ENCODE measurements at regions not wholly inside any gene's neighbourhood (a gene's known extent, or its start where the extent isn't known, plus 50 kb on each side); places are given as distances from the start of the nearest gene placed in this dataset.

DNA sequence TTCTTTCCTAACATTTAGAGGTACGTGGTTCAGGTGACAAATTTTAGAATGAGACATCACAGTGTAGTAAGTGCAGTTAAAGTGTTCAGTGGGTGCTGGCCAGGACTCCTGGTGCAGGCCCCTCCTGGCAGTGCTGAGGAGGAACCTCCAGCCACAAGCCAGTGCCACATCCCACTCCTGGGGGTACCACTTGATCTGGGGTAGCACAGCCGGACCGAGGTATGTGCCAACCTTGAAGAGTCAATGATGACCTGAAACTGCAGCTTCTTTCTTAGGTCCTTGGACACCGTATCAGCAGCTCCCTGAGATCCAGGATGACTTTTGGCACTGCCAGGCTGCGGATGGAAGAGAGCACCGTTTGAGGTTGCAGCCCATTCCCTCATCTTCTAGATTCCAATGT is 310.4 kb upstream of the IRX4 start:
- TF ChIP-seq, protein P1, sequence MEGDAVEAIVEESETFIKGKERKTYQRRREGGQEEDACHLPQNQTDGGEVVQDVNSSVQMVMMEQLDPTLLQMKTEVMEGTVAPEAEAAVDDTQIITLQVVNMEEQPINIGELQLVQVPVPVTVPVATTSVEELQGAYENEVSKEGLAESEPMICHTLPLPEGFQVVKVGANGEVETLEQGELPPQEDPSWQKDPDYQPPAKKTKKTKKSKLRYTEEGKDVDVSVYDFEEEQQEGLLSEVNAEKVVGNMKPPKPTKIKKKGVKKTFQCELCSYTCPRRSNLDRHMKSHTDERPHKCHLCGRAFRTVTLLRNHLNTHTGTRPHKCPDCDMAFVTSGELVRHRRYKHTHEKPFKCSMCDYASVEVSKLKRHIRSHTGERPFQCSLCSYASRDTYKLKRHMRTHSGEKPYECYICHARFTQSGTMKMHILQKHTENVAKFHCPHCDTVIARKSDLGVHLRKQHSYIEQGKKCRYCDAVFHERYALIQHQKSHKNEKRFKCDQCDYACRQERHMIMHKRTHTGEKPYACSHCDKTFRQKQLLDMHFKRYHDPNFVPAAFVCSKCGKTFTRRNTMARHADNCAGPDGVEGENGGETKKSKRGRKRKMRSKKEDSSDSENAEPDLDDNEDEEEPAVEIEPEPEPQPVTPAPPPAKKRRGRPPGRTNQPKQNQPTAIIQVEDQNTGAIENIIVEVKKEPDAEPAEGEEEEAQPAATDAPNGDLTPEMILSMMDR (IDR thresholded peaks at IDR 0.05), result no peak
- TF ChIP-seq POLR2A (IDR thresholded peaks at IDR 0.05), result no peak

Data from body of pancreas (tissue), 4 donors.